ENCODE measurements at regions not wholly inside any gene's neighbourhood (a gene's known extent, or its start where the extent isn't known, plus 50 kb on each side); places are given as distances from the start of the nearest gene placed in this dataset.

DNA sequence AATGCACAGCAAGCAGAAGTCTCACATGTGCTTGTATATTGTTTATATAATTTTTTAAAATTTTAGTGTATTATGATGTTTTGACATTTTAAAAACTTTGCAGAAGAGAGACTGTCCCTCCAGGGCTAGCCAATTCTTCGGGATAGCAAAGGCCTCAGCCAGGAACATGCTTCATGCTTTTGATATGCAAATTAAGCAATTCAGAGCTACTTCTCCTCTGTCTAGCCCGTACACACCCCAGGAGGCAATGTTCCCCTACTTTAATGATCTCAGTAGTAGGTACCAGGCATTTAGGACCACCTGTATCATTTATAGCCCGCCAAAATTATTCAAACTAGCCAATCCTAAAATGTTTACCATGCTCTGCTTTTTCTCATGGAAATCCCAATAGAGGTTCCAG is 1116.2 kb downstream of the OLFM4 start:
- no peak overlapping the region for H3K23ac ChIP-seq (ENCODE audit: low read length)
- no peak overlapping the region for H3K4me2 ChIP-seq (ENCODE audit: low read length)
- no peak overlapping the region for H2AFZ ChIP-seq (ENCODE audit: insufficient read depth, low read length, poor library complexity)
- no peak overlapping the region for H3K9ac ChIP-seq (ENCODE audit: low read length)
- H4K12ac ChIP-seq (ENCODE audit: low read depth, low read length): no peak overlapping the region
- no peaks in the 10 kb centered on the region for H3K27me3 ChIP-seq (ENCODE audit: insufficient read depth, low read length)
- DNase-seq: no peak
- no peak overlapping the region for H2AK5ac ChIP-seq (ENCODE audit: low read length)
- H2BK120ac ChIP-seq (ENCODE audit: insufficient read depth, low read length, poor library complexity): no peak overlapping the region
- H4K91ac ChIP-seq (ENCODE audit: low read depth, low read length): no peak overlapping the region
- H4K8ac ChIP-seq (ENCODE audit: low read depth, low read length): no peak overlapping the region
- H2BK5ac ChIP-seq (ENCODE audit: low read depth, low read length, poor library complexity): no peak overlapping the region
- H2BK12ac ChIP-seq (ENCODE audit: low read length): no peak overlapping the region
- no peak overlapping the region for H3K27ac ChIP-seq (ENCODE audit: low read depth, low read length)
- no CpG with 5 or more reads among the region's 3 CpGs for WGBS (ENCODE audit: extremely low coverage, insufficient coverage, insufficient read length)
- no peaks in the 10 kb centered on the region for H3K79me2 ChIP-seq (ENCODE audit: control insufficient read depth, insufficient read depth, low read length, poor library complexity)
- H3K4me3 ChIP-seq (ENCODE audit: low read depth, low read length): no peak overlapping the region
- H3K4me1 ChIP-seq (ENCODE audit: control insufficient read depth in 1 of 2, insufficient read depth in 2 of 2, low read length in 2 of 2): no peaks in the 10 kb centered on the region
- no peak overlapping the region for H3K4ac ChIP-seq (ENCODE audit: low read depth, low read length)
- no peaks in the 10 kb centered on the region for H3K79me1 ChIP-seq (ENCODE audit: low read length)
- no peak overlapping the region for H3K14ac ChIP-seq (ENCODE audit: low read length)
- no peak overlapping the region for H3K18ac ChIP-seq (ENCODE audit: low read length)
- H3K9me3 ChIP-seq (ENCODE audit: insufficient read depth, low read depth, low read length): no peaks in the 10 kb centered on the region
- no peaks in the 10 kb centered on the region for H3K36me3 ChIP-seq (ENCODE audit: control insufficient read depth in 1 of 2, insufficient read depth in 2 of 2, low read length in 2 of 2)

GRCh38 chr13:54150851-54151250 is 1122.2 kb downstream of the OLFM4 start:
- Histone ChIP-seq H3K4ac (ENCODE audit: low read depth, low read length) (no peak overlapping the region), H2BK5ac (ENCODE audit: low read depth, low read length, poor library complexity) (no peak overlapping the region), H3K27ac (ENCODE audit: low read depth, low read length) (no peak overlapping the region), H3K4me1 (ENCODE audit: control insufficient read depth in 1 of 2, insufficient read depth in 2 of 2, low read length in 2 of 2) (no peaks in the 10 kb centered on the region), H3K9me3 (ENCODE audit: insufficient read depth, low read depth, low read length) (no peaks in the 10 kb centered on the region), H4K12ac (ENCODE audit: low read depth, low read length) (no peak overlapping the region), H4K91ac (ENCODE audit: low read depth, low read length) (no peak overlapping the region), H3K79me1 (ENCODE audit: low read length) (no peaks in the 10 kb centered on the region), H3K4me3 (ENCODE audit: low read depth, low read length) (no peak overlapping the region), H2AFZ (ENCODE audit: insufficient read depth, low read length, poor library complexity) (no peak overlapping the region), H3K4me2 (ENCODE audit: low read length) (no peak overlapping the region), H4K8ac (ENCODE audit: low read depth, low read length) (no peak overlapping the region), H3K23ac (ENCODE audit: low read length) (no peak overlapping the region), H3K9ac (ENCODE audit: low read length) (no peak overlapping the region), H3K14ac (ENCODE audit: low read length) (no peak overlapping the region), H3K79me2 (ENCODE audit: control insufficient read depth, insufficient read depth, low read length, poor library complexity) (no peaks in the 10 kb centered on the region), H2BK120ac (ENCODE audit: insufficient read depth, low read length, poor library complexity) (no peak overlapping the region), H3K18ac (ENCODE audit: low read length) (no peak overlapping the region), H3K36me3 (ENCODE audit: control insufficient read depth in 1 of 2, insufficient read depth in 2 of 2, low read length in 2 of 2) (no peaks in the 10 kb centered on the region), H2AK5ac (ENCODE audit: low read length) (no peak overlapping the region), H3K27me3 (ENCODE audit: insufficient read depth, low read length) (no peaks in the 10 kb centered on the region), H2BK12ac (ENCODE audit: low read length) (no peak overlapping the region)
- DNase-seq: no peak
- WGBS (ENCODE audit: extremely low coverage, insufficient coverage, insufficient read length): no CpG with 5 or more reads among the region's 3 CpGs

GRCh38 chr13:54162069-54162468 is 1133.5 kb downstream of the OLFM4 start:
- H3K4ac ChIP-seq (ENCODE audit: low read depth, low read length): no peak overlapping the region
- no peaks in the 10 kb centered on the region for H3K27me3 ChIP-seq (ENCODE audit: insufficient read depth, low read length)
- no peak overlapping the region for H2AK5ac ChIP-seq (ENCODE audit: low read length)
- H2BK120ac ChIP-seq (ENCODE audit: insufficient read depth, low read length, poor library complexity): no peak overlapping the region
- H3K18ac ChIP-seq (ENCODE audit: low read length): no peak overlapping the region
- no peaks in the 10 kb centered on the region for H3K79me2 ChIP-seq (ENCODE audit: control insufficient read depth, insufficient read depth, low read length, poor library complexity)
- no peak overlapping the region for H3K9ac ChIP-seq (ENCODE audit: low read length)
- no CpG with 5 or more reads among the region's 1 CpG for WGBS (ENCODE audit: extremely low coverage, insufficient coverage, insufficient read length)
- no peaks in the 10 kb centered on the region for H3K79me1 ChIP-seq (ENCODE audit: low read length)
- H3K4me3 ChIP-seq (ENCODE audit: low read depth, low read length): no peak overlapping the region
- H4K8ac ChIP-seq (ENCODE audit: low read depth, low read length): no peak overlapping the region
- no peak overlapping the region for H2AFZ ChIP-seq (ENCODE audit: insufficient read depth, low read length, poor library complexity)
- no peak overlapping the region for H3K14ac ChIP-seq (ENCODE audit: low read length)
- no peaks in the 10 kb centered on the region for H3K36me3 ChIP-seq (ENCODE audit: control insufficient read depth in 1 of 2, insufficient read depth in 2 of 2, low read length in 2 of 2)
- H3K27ac ChIP-seq (ENCODE audit: low read depth, low read length): no peak overlapping the region
- H4K12ac ChIP-seq (ENCODE audit: low read depth, low read length): no peak overlapping the region
- no peak overlapping the region for H2BK12ac ChIP-seq (ENCODE audit: low read length)
- DNase-seq: no peak
- no peak overlapping the region for H3K23ac ChIP-seq (ENCODE audit: low read length)
- no peaks in the 10 kb centered on the region for H3K4me1 ChIP-seq (ENCODE audit: control insufficient read depth in 1 of 2, insufficient read depth in 2 of 2, low read length in 2 of 2)
- H3K4me2 ChIP-seq (ENCODE audit: low read length): no peak overlapping the region
- no peak overlapping the region for H4K91ac ChIP-seq (ENCODE audit: low read depth, low read length)
- H3K9me3 ChIP-seq (ENCODE audit: insufficient read depth, low read depth, low read length): no peaks in the 10 kb centered on the region
- no peak overlapping the region for H2BK5ac ChIP-seq (ENCODE audit: low read depth, low read length, poor library complexity)

GRCh38 chr13:54165581-54166215 is 1137.1 kb downstream of the OLFM4 start:
- H2BK12ac ChIP-seq (ENCODE audit: low read length): no peak overlapping the region
- no peak overlapping the region for H4K8ac ChIP-seq (ENCODE audit: low read depth, low read length)
- H3K9ac ChIP-seq (ENCODE audit: low read length): no peak overlapping the region
- no peaks in the 10 kb centered on the region for H3K27me3 ChIP-seq (ENCODE audit: insufficient read depth, low read length)
- H3K36me3 ChIP-seq (ENCODE audit: control insufficient read depth in 1 of 2, insufficient read depth in 2 of 2, low read length in 2 of 2): no peaks in the 10 kb centered on the region
- no peak overlapping the region for H4K12ac ChIP-seq (ENCODE audit: low read depth, low read length)
- no CpG with 5 or more reads among the region's 7 CpGs for WGBS (ENCODE audit: extremely low coverage, insufficient coverage, insufficient read length)
- H3K79me2 ChIP-seq (ENCODE audit: control insufficient read depth, insufficient read depth, low read length, poor library complexity): no peaks in the 10 kb centered on the region
- H3K4me2 ChIP-seq (ENCODE audit: low read length): no peak overlapping the region
- no peak for DNase-seq
- no peak overlapping the region for H3K18ac ChIP-seq (ENCODE audit: low read length)
- no peak overlapping the region for H3K4ac ChIP-seq (ENCODE audit: low read depth, low read length)
- no peak overlapping the region for H3K27ac ChIP-seq (ENCODE audit: low read depth, low read length)
- H4K91ac ChIP-seq (ENCODE audit: low read depth, low read length): no peak overlapping the region
- H2AFZ ChIP-seq (ENCODE audit: insufficient read depth, low read length, poor library complexity): no peak overlapping the region
- H2AK5ac ChIP-seq (ENCODE audit: low read length): no peak overlapping the region
- no peak overlapping the region for H3K14ac ChIP-seq (ENCODE audit: low read length)
- H3K4me1 ChIP-seq (ENCODE audit: control insufficient read depth in 1 of 2, insufficient read depth in 2 of 2, low read length in 2 of 2): no peaks in the 10 kb centered on the region
- no peak overlapping the region for H2BK5ac ChIP-seq (ENCODE audit: low read depth, low read length, poor library complexity)
- H3K79me1 ChIP-seq (ENCODE audit: low read length): no peaks in the 10 kb centered on the region
- no peak overlapping the region for H3K4me3 ChIP-seq (ENCODE audit: low read depth, low read length)
- no peak overlapping the region for H3K23ac ChIP-seq (ENCODE audit: low read length)
- H2BK120ac ChIP-seq (ENCODE audit: insufficient read depth, low read length, poor library complexity): no peak overlapping the region
- H3K9me3 ChIP-seq (ENCODE audit: insufficient read depth, low read depth, low read length): no peaks in the 10 kb centered on the region
